ENCODE measurements at regions not wholly inside any gene's neighbourhood (a gene's known extent, or its start where the extent isn't known, plus 50 kb on each side); places are given as distances from the start of the nearest gene placed in this dataset.

- TF ChIP-seq ZGPAT (CRISPR knock-in tag; IDR thresholded peaks at IDR 0.05), result no peak
- no peak for TF ChIP-seq U2AF2 (IDR thresholded peaks at IDR 0.05; ENCODE audit: low read depth, low read length)
- TF ChIP-seq PAX8 (CRISPR knock-in tag; IDR thresholded peaks at IDR 0.05; ENCODE audit: borderline replicate concordance), result no peak
- no peak for TF ChIP-seq ETV5 (CRISPR knock-in tag; IDR thresholded peaks at IDR 0.05; ENCODE audit: borderline replicate concordance)
- no peak for TF ChIP-seq ZNF83 (CRISPR knock-in tag; IDR thresholded peaks at IDR 0.05; ENCODE audit: borderline replicate concordance)
- TF ChIP-seq, protein P1, sequence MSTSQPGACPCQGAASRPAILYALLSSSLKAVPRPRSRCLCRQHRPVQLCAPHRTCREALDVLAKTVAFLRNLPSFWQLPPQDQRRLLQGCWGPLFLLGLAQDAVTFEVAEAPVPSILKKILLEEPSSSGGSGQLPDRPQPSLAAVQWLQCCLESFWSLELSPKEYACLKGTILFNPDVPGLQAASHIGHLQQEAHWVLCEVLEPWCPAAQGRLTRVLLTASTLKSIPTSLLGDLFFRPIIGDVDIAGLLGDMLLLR (CRISPR knock-in tag; IDR thresholded peaks at IDR 0.05), result no peak
- TF ChIP-seq ZNF713 (CRISPR knock-in tag; IDR thresholded peaks at IDR 0.05), result no peak
- TF ChIP-seq ZNF557 (CRISPR knock-in tag; IDR thresholded peaks at IDR 0.05), result no peak
- no peak for TF ChIP-seq ZNF780A (CRISPR knock-in tag; IDR thresholded peaks at IDR 0.05)
- TF ChIP-seq NFATC3 (CRISPR knock-in tag; IDR thresholded peaks at IDR 0.05), result no peak
- TF ChIP-seq ZNF224 (CRISPR knock-in tag; IDR thresholded peaks at IDR 0.05), result no peak
- TF ChIP-seq GABPB1 (CRISPR knock-in tag; IDR thresholded peaks at IDR 0.05), result no peak
- no peak for TF ChIP-seq ZNF652 (CRISPR knock-in tag; IDR thresholded peaks at IDR 0.05; ENCODE audit: borderline replicate concordance, low read depth)
- no peak for TF ChIP-seq ZNF549 (CRISPR knock-in tag; IDR thresholded peaks at IDR 0.05)
- no peak for TF ChIP-seq ZNF891 (CRISPR knock-in tag; IDR thresholded peaks at IDR 0.05)
- peak; percentile 17; the same call in 1 of the 2 replicates for TF ChIP-seq CEBPG (CRISPR knock-in tag; IDR thresholded peaks at IDR 0.05)
- TF ChIP-seq ATAD3A (CRISPR knock-in tag; IDR thresholded peaks at IDR 0.05), result no peak
- TF ChIP-seq ZNF12 (CRISPR knock-in tag; IDR thresholded peaks at IDR 0.05), result peak; percentile 51; the same call in 1 of the 2 replicates
- no peak for TF ChIP-seq GATAD1 (CRISPR knock-in tag; IDR thresholded peaks at IDR 0.05)
- TF ChIP-seq RFX1 (IDR thresholded peaks at IDR 0.05), result peak; percentile 45; the same call in 1 of the 2 replicates
- no peak for TF ChIP-seq ELF1 (CRISPR knock-in tag; IDR thresholded peaks at IDR 0.05)
- TF ChIP-seq ZNF17 (CRISPR knock-in tag; IDR thresholded peaks at IDR 0.05), result no peak
- peak; percentile 37; the same call in 1 of the 2 replicates for TF ChIP-seq HNF4A (CRISPR knock-in tag; IDR thresholded peaks at IDR 0.05)
- TF ChIP-seq PAF1 (CRISPR knock-in tag; IDR thresholded peaks at IDR 0.05), result no peak
- no peak for TF ChIP-seq RBM39 (IDR thresholded peaks at IDR 0.05; ENCODE audit: low read depth, low read length, poor library complexity, severe bottlenecking)
- TF ChIP-seq, protein P2, sequence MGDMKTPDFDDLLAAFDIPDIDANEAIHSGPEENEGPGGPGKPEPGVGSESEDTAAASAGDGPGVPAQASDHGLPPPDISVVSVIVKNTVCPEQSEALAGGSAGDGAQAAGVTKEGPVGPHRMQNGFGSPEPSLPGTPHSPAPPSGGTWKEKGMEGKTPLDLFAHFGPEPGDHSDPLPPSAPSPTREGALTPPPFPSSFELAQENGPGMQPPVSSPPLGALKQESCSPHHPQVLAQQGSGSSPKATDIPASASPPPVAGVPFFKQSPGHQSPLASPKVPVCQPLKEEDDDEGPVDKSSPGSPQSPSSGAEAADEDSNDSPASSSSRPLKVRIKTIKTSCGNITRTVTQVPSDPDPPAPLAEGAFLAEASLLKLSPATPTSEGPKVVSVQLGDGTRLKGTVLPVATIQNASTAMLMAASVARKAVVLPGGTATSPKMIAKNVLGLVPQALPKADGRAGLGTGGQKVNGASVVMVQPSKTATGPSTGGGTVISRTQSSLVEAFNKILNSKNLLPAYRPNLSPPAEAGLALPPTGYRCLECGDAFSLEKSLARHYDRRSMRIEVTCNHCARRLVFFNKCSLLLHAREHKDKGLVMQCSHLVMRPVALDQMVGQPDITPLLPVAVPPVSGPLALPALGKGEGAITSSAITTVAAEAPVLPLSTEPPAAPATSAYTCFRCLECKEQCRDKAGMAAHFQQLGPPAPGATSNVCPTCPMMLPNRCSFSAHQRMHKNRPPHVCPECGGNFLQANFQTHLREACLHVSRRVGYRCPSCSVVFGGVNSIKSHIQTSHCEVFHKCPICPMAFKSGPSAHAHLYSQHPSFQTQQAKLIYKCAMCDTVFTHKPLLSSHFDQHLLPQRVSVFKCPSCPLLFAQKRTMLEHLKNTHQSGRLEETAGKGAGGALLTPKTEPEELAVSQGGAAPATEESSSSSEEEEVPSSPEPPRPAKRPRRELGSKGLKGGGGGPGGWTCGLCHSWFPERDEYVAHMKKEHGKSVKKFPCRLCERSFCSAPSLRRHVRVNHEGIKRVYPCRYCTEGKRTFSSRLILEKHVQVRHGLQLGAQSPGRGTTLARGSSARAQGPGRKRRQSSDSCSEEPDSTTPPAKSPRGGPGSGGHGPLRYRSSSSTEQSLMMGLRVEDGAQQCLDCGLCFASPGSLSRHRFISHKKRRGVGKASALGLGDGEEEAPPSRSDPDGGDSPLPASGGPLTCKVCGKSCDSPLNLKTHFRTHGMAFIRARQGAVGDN (CRISPR knock-in tag; IDR thresholded peaks at IDR 0.05), result peak; percentile 28; the same call in 1 of the 2 replicates
- no peak for TF ChIP-seq ZFP36 (IDR thresholded peaks at IDR 0.05; ENCODE audit: borderline replicate concordance, low read depth, low read length, partially characterized antibody)
These were observed 228.9 kb downstream of the CTTN start (continued) for GRCh38 chr11:70627219-70627618.
